PC-3 (cell line): ENCODE measurements at regions not wholly inside any gene's neighbourhood (a gene's known extent, or its start where the extent isn't known, plus 50 kb on each side); places are given as distances from the start of the nearest gene placed in this dataset.

ENCODE experiments used
- EZH2 ChIP-seq: fragments of 300-600 bp; sonication (generic); IDR thresholded peaks from one replicate; pipeline ENCODE4 v1.6.1; 2017; ENCODE audit warnings: antibody characterized with exemption, mild to moderate bottlenecking, low read length; ENCODE audit not compliant: unreplicated experiment
- TF ChIP-seq, protein P1 (sequence below): fragments of 300-600 bp; sonication (generic); conservative IDR thresholded peaks from 2 replicates; pipeline ENCODE4 v1.5.1; 2017; ENCODE audit warnings: antibody characterized with exemption, low read depth, mild to moderate bottlenecking, low read length

DNA sequence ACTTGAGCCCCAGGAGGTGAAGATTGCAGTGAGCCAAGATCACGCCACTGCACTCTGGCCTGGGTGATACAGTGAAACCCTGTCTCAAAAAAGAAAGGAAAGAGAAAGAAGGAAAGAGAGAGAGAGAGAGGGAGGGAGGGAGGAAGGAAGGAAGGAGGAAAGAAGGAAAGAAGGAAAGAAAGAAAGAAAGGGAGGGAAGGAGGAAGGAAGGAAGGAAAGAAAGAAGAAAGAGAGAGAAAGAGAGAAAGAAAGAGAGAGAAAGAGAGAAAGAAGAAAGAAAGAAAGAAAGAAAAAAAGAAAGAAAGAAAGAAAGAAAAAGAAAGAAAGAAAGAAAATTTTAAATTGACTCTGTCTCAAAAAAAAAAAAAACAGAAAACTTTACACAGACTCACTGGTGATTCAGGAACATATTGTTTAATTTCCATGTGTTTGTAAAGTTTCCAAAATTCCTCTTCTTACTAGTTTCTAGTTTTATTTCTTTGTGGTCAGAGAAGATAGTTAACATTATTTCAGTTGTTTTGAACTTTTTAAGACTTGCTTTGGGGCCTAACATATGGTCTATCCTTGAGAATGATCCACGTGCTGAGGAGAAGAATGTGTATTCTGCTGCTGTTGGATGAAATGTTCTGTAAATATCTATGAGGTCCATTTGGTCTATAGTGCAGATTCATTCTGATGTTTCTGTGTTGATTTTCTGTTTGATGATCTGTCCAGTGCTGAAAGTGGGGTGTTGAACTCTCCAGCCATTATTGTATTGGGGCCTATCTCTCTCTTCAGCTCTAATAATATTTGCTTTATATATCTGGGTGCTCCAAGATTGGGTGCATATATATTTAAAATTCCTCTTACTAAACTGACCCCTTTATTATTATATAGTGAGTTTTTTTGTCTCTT, 204.4 kb upstream of the SERP2 start:
- TF ChIP-seq, protein P1, sequence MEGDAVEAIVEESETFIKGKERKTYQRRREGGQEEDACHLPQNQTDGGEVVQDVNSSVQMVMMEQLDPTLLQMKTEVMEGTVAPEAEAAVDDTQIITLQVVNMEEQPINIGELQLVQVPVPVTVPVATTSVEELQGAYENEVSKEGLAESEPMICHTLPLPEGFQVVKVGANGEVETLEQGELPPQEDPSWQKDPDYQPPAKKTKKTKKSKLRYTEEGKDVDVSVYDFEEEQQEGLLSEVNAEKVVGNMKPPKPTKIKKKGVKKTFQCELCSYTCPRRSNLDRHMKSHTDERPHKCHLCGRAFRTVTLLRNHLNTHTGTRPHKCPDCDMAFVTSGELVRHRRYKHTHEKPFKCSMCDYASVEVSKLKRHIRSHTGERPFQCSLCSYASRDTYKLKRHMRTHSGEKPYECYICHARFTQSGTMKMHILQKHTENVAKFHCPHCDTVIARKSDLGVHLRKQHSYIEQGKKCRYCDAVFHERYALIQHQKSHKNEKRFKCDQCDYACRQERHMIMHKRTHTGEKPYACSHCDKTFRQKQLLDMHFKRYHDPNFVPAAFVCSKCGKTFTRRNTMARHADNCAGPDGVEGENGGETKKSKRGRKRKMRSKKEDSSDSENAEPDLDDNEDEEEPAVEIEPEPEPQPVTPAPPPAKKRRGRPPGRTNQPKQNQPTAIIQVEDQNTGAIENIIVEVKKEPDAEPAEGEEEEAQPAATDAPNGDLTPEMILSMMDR, result no peak
- no peak for TF ChIP-seq EZH2
